IMR-90 (cell line): ENCODE measurements at regions not wholly inside any gene's neighbourhood (a gene's known extent, or its start where the extent isn't known, plus 50 kb on each side); places are given as distances from the start of the nearest gene placed in this dataset.

Source experiments
- ATAC-seq: fragments of 200-7000 bp; cut with Tn5 transposase; 2 replicates; pipeline ENCODE4 v1.9.1; 2020; ENCODE audit warnings: low read depth, mild to moderate bottlenecking, moderate library complexity
- BruUV-seq: library from RNA; stranded (reverse); fragments of 400-500 nt; replicated peaks from 2 replicates; lab custom pipeline; 2021; lab: Mats Ljungman, UMichigan
- CTCF ChIA-PET: fragments of 300-600 bp; formaldehyde crosslinking; extraction: SDS; loops from one replicate; lab custom pipeline; 2021; ENCODE audit warnings: antibody characterized with exemption; lab: Yijun Ruan, JAX
- POLR2A ChIA-PET: fragments of 300-600 bp; sonication (Branson Sonifier 250); formaldehyde crosslinking; loops from one replicate; lab custom pipeline; 2022; ENCODE audit warnings: antibody characterized with exemption; ENCODE audit not compliant: unreplicated experiment; lab: Charles Lee
- DNase-seq: peaks from one replicate; pipeline ENCODE4 v3.0.0; 2013
- H2AFZ ChIP-seq: replicated peaks from 2 replicates; pipeline ENCODE3; 2013; ENCODE audit warnings: low read length, mild to moderate bottlenecking; ENCODE audit not compliant: poor library complexity
- H2AK5ac ChIP-seq: 2 replicates; pipeline ENCODE4 v1.6.1; 2013; ENCODE audit warnings: low read depth, low read length, inconsistent platforms
- H2AK9ac ChIP-seq: replicated peaks from 2 replicates; pipeline ENCODE3; 2013; ENCODE audit warnings: mild to moderate bottlenecking, low read depth, low read length, moderate library complexity; ENCODE audit not compliant: poor library complexity
- H2BK120ac ChIP-seq: 2 replicates; pipeline ENCODE4 v1.6.1; 2013; ENCODE audit warnings: low read depth, low read length, inconsistent platforms
- H2BK15ac ChIP-seq: 3 replicates; pipeline ENCODE4 v1.6.1; 2013; ENCODE audit warnings: low read depth, low read length, inconsistent platforms
- H2BK20ac ChIP-seq: 2 replicates; pipeline ENCODE4 v1.6.1; 2013; ENCODE audit warnings: low read depth, mild to moderate bottlenecking, inconsistent platforms, low read length, moderate library complexity
- H2BK5ac ChIP-seq: 2 replicates; pipeline ENCODE4 v1.6.1; 2013; ENCODE audit warnings: mild to moderate bottlenecking, low read depth, low read length, inconsistent platforms; ENCODE audit not compliant: poor library complexity, severe bottlenecking
- H3K14ac ChIP-seq: replicated peaks from 2 replicates; pipeline ENCODE4 v1.6.1; 2013; ENCODE audit warnings: low read depth, low read length, inconsistent platforms
- H3K18ac ChIP-seq: 2 replicates; pipeline ENCODE4 v1.6.1; 2013; ENCODE audit warnings: low read depth, low read length, control low read depth
- H3K23ac ChIP-seq: 2 replicates; pipeline ENCODE4 v1.6.1; 2013; ENCODE audit warnings: low read depth, low read length, inconsistent platforms
- H3K27ac ChIP-seq: 2 replicates; pipeline ENCODE4 v1.5.1; 2013; ENCODE audit warnings: mild to moderate bottlenecking, control low read depth, low read length; ENCODE audit not compliant: insufficient read depth
- H3K27me3 ChIP-seq: 2 replicates; pipeline ENCODE4 v1.6.1; 2013; ENCODE audit warnings: low read length; ENCODE audit not compliant: control insufficient read depth, insufficient read depth
- H3K36me3 ChIP-seq: 2 replicates; pipeline ENCODE4 v1.6.1; 2013; ENCODE audit warnings: low read length, mixed read lengths; ENCODE audit not compliant: control insufficient read depth, insufficient read depth
- H3K4ac ChIP-seq: 2 replicates; pipeline ENCODE4 v1.6.1; 2013; ENCODE audit warnings: low read depth, low read length, inconsistent platforms
- H3K4me1 ChIP-seq: 2 replicates; pipeline ENCODE4 v1.6.1; 2013; ENCODE audit warnings: low read length, mixed read lengths; ENCODE audit not compliant: control insufficient read depth, insufficient read depth
- H3K4me2 ChIP-seq: 2 replicates; pipeline ENCODE4 v1.6.1; 2013; ENCODE audit warnings: low read depth, mild to moderate bottlenecking, control low read depth, low read length, moderate library complexity
- H3K4me3 ChIP-seq: 2 replicates; pipeline ENCODE4 v1.5.1; 2013; ENCODE audit warnings: low read depth, mild to moderate bottlenecking, control low read depth, low read length, moderate library complexity; ENCODE audit not compliant: insufficient read depth
- H3K56ac ChIP-seq: 2 replicates; pipeline ENCODE4 v1.6.1; 2013; ENCODE audit warnings: low read length, inconsistent platforms; ENCODE audit not compliant: insufficient read depth; ENCODE audit errors: extremely low read depth
- H3K79me1 ChIP-seq, 2 experiments: 2 replicates each; pipeline ENCODE4 v1.6.1; 2013; ENCODE audit warnings: low read length in 2 of 2, inconsistent platforms in 1 of 2, low read depth in 1 of 2
- H3K9ac ChIP-seq: 2 replicates; pipeline ENCODE4 v1.6.1; 2013; ENCODE audit warnings: low read depth, low read length, control low read depth
- H3K9me1 ChIP-seq: 2 replicates; pipeline ENCODE4 v1.6.1; 2013; ENCODE audit warnings: low read length, inconsistent platforms; ENCODE audit not compliant: insufficient read depth
- H3K9me3 ChIP-seq: 2 replicates; pipeline ENCODE4 v1.6.1; 2013; ENCODE audit warnings: low read length; ENCODE audit not compliant: control insufficient read depth, insufficient read depth
- H4K20me1 ChIP-seq: 2 replicates; pipeline ENCODE4 v1.6.1; 2013; ENCODE audit warnings: low read length, inconsistent platforms; ENCODE audit not compliant: insufficient read depth
- H4K5ac ChIP-seq: 2 replicates; pipeline ENCODE4 v1.6.1; 2013; ENCODE audit warnings: mild to moderate bottlenecking, low read depth, low read length, control low read depth
- H4K8ac ChIP-seq, 2 experiments: 2 replicates each; pipeline ENCODE4 v1.6.1; 2013; ENCODE audit warnings: low read depth in 2 of 2, low read length in 2 of 2, control low read depth in 1 of 2, inconsistent platforms in 1 of 2
- H4K91ac ChIP-seq: 2 replicates; pipeline ENCODE4 v1.6.1; 2013; ENCODE audit warnings: low read depth, low read length, inconsistent platforms; ENCODE audit not compliant: insufficient read depth
- RAD21 ChIP-seq: IDR thresholded peaks from 2 replicates; pipeline ENCODE4 v1.6.1; 2012; ENCODE audit warnings: low read length, improper control_type of control experiment
- SMC3 ChIP-seq: fragments of 150-350 bp; IDR thresholded peaks from 2 replicates; pipeline ENCODE4 v1.6.1; 2016; ENCODE audit warnings: low read depth, mild to moderate bottlenecking, antibody characterized with exemption, low read length, moderate library complexity
- WGBS, 2 experiments: methylation state at CpG; one replicate each; pipeline versions ENCODE4 v1.1.5 to v1.1.7; 2013; ENCODE audit warnings: missing lambda C conversion rate in 2 of 2; ENCODE audit not compliant: insufficient read length in 1 of 2; ENCODE audit errors: extremely low coverage in 2 of 2; 5-methylcytosine and 5-hydroxymethylcytosine counted together
- dilution Hi-C: fragments of 300-500 bp; cut with HindIII; formaldehyde crosslinking; loops from one replicate; pipeline ENCODE4 v1.14.3; 2018; ENCODE audit warnings: low sequenced_read_pairs; ENCODE audit not compliant: unreplicated experiment
- in situ Hi-C: fragments of 300-500 bp; cut with MboI; formaldehyde crosslinking; loops from 3 replicates; pipeline ENCODE4 v1.14.3; 2019; ENCODE audit warnings: low sequenced_read_pairs, inconsistent platforms, mixed read lengths
- intact Hi-C: fragments of 100-400 bp; cut with micrococcal nuclease; formaldehyde crosslinking; loops from 2 replicates; pipeline ENCODE4 v1.10.0; 2022

DNA sequence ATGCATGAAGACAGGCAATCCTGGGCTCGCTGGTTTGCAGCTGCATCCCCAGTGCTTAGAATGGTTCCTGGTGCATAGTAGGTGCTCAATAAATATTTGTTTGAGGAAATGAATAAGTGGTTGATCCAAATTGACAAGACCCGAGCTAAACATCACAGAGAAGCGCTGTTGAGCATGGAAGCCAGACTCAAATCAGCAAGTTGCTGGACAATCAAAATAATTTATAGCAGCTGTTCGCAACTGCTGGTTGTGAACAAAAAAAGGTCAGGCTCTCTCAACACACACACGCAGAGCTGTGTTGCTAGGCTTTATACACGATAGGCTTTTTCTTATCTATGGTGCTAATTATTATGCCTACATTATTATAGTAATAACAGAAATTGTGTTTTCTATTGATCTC lies 190.2 kb downstream of the TBX5 start:
- H3K14ac ChIP-seq = no peak overlapping the region
- no peaks in the 10 kb centered on the region for H3K9me1 ChIP-seq
- no peak overlapping the region for H4K5ac ChIP-seq
- H3K9ac ChIP-seq = no peak overlapping the region
- no peaks in the 10 kb centered on the region for H3K36me3 ChIP-seq
- H2BK5ac ChIP-seq = no peak overlapping the region
- no TSS peak for BruUV-seq
- in situ Hi-C loops = no loop called here
- no peak overlapping the region for H4K91ac ChIP-seq
- no peak overlapping the region for H3K4ac ChIP-seq
- H2AFZ ChIP-seq = no peak overlapping the region
- no peak overlapping the region for H3K27ac ChIP-seq
- H2AK9ac ChIP-seq = no peak overlapping the region
- CTCF ChIA-PET = no interaction called here
- H4K8ac ChIP-seq = no peak overlapping the region
- no peak for ATAC-seq
- TF ChIP-seq RAD21 (no peak), SMC3 (no peak)
- no peak overlapping the region for H3K56ac ChIP-seq
- H3K27me3 ChIP-seq = peaks cover 4% of the 10 kb centered on the region
- dilution Hi-C loops = no loop called here
- no peak overlapping the region for H3K23ac ChIP-seq
- H2BK15ac ChIP-seq = no peak overlapping the region
- no peaks in the 10 kb centered on the region for H3K79me1 ChIP-seq
- H3K4me3 ChIP-seq = no peak overlapping the region
- no peak for DNase-seq
- WGBS, 2 experiments = 25% methylated on average over 2 of the region's 6 CpGs; no CpG with 5 or more reads in 1 of the 2 experiments
- no peak overlapping the region for H3K4me2 ChIP-seq
- H2BK20ac ChIP-seq = no peak overlapping the region
- POLR2A ChIA-PET = no interaction called here
- intact Hi-C loops = no loop called here
- no peak overlapping the region for H2BK120ac ChIP-seq
- H3K4me1 ChIP-seq = no peaks in the 10 kb centered on the region
- no peak overlapping the region for H2AK5ac ChIP-seq
- H3K18ac ChIP-seq = no peak overlapping the region
- H4K20me1 ChIP-seq = no peaks in the 10 kb centered on the region
- H3K9me3 ChIP-seq = no peaks in the 10 kb centered on the region
